CD4-positive, alpha-beta T cell treated with Interleukin-12 subunit alpha and Interleukin-12 subunit beta, for 1 hour (primary cell): ENCODE measurements at regions not wholly inside any gene's neighbourhood (a gene's known extent, or its start where the extent isn't known, plus 50 kb on each side); places are given as distances from the start of the nearest gene placed in this dataset.
"Not testable (repeated sequence)": the region's sequence is repeated elsewhere in the genome, so short reads cannot be mapped to it uniquely, and the experiment has no call there.

Source experiments
- DNase-seq: peaks from one replicate; pipeline ENCODE4 v3.0.0-alpha.2; 2020

DNA sequence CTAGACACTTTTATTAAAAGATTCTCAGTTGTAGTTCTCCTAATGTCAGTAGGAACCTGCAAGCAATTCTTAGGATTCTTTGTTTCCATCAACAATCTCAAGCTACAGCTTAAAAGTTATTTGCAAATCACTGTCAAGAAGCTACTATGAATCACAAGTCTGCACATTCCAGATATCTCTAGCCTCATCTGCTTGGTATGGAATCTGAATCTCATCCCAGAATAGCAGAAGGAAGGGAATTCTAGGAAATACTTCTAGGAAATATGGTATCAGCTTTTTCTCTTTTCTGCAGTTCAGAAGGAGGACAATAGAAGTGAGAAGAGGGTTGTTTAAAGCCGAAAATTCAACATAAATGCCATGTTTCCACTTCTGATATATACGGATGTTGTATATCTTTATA lies 792.2 kb upstream of the CDH9 start:
- DNase-seq: no peak

DNA sequence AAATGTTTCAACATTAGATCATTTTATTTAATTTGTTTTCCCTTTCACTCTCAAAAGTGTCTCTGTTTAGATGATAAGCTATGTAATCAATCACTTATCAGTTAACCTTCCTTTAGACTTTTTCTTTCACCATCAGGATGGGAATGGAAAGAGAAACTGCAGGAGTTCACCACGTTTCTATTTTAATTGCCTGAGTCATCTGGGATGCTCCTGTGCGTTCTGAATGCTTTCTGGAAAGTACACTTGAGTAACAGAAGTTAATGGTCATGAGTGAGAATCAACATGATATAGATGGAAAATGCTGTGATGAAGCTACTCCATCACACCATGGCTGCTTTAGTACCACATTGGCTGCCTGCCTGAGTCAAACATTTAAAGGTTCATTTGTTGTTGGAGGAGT lies 783.3 kb upstream of the CDH9 start:
- no peak for DNase-seq

DNA sequence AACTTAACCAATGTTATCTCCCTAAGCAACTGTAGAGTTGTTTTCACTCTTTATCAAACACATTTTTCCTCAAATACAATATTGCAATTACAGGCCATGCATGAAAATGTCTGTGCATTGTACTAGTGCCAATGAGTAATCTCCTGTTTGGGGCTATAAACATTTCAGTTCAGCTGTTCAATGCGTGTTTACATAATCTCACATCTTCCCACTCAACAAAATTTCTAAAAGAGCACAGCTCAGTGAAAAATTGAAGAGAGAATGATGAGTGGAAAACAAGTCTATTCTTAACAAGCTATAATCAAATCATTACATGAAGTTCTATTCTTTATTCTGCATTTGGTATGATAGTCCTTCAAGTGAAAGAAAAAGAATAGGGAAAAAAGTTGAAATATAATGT lies 780.5 kb upstream of the CDH9 start:
- DNase-seq: no peak

DNA sequence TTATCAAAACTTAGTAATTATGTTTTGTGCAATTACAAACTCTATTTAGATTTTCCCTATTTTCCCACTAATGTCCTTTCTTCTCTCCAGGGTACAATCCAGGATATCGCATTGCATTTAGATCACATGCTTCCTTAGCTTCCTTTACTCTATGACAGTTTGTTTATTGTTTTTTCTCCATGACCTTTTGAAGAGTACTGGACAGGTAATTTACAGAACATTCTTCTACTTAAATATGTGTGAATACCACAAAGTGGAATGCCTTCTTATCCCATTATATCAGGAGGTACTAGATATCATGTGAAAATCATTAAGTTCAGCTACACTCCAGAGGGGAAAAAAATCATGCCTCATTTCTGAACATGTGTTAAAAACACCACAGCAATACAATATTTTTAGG lies 776.6 kb upstream of the CDH9 start:
- no peak for DNase-seq

DNA sequence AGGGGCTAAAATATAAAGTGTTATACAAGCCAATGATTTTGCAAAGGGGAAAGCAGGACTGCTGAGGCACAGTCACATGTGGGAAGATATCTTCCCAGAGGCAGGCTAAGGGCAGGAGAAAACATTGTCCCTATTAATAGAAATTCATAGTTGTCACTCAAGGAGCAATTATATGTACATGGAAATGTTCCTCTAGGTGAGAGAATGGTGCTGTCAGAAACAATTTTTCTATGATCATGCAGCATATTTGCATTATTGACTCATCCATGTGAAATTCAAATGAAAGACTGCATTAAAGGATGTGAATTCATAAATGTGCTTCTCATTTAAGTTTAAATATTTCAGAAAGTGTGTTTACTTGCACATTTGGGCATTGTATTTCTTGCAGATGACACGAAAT lies 775.9 kb upstream of the CDH9 start:
- DNase-seq: no peak

DNA sequence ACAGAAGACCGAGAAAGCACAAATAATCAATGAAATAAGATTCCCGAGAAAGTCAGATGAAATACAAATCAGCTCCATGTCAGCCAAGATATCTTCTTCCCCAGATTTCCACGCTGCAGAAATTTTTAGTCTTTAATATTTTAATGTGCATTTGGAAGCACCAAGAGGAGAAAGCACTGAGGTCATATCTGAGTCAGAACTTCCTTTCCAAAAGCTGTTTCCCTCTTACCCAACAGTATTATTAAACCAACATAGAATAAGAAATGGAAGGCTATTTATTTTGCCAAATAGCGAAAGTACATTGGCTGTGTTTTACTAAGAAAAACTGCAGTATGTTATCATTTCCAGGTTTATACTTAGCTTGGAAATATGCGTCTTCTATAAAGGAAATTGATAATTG lies 772.1 kb upstream of the CDH9 start:
- DNase-seq: no peak

DNA sequence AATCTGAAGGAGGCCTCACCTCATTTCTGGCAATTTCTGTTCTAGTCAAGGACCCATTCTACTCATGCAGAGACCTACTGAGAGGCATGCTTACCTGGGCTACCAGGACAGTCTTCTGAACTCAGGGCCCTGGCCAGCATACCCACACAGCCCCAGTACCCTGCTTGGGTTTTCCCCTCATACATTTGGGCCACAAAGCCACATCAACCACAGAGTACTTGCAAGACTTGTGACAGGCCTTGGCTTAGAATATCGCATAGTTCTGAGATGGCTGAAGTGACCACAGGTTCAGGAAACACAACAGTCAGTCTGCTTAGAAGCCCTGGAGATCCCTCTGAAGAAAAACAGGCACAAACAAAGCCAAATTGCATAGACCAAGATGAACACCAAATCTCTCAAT lies 758.8 kb upstream of the CDH9 start:
- no peak for DNase-seq

DNA sequence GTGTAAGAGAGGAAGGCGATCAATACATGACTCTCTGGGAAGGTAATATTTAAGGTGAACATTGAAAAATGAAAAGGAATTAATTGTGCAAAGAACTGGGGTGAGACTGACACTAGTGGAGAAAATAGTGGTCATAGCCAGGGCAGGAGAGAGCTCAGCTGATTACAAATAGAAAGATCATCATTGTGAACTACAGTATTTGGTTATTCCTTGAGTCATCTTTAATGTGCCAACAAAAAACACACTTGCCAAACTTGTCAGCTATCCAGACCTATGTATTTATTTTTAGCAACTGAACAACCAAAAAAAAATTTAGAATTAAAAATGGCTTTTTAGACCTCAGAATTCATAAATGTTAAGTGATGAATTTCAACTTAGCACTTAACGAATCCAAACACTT lies 749.8 kb upstream of the CDH9 start:
- DNase-seq: no peak

DNA sequence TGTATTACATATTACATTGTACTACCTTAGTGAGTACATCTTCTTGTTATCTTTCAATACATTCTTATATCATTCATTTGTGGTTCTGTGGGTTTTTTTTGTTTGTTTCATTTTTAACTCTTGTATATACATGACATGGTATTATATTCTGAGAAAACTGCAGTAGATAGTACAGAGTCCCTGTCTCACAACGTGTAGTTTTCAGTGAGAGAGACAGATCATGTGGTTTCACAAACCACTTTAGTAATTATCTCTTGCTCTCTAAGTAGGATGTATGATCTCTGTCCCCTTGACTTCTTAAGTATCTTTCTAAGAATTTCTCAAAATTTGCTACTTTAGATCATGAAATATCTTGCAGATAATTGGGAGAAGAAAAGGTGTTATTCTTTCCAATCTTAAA lies 745.9 kb upstream of the CDH9 start:
- DNase-seq: no peak

DNA sequence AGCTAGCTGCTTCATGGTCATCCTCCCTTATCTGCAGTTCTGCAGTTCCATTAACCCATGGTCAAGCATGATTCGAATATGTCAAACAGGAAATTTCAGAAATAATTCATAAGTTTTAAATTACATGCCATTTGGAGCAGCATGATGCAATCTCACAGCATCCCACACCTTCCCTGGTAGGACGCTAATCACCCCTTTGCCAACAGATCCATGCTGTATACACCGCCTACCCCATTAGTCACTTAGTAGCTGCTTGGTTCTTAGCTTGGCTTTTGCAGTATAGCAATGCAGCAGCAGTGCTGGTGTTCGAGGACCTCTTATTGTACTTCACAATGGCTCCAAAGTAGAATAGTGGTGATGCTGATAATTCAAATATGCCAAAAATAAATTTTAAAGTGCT lies 739.7 kb upstream of the CDH9 start:
- DNase-seq: no peak

DNA sequence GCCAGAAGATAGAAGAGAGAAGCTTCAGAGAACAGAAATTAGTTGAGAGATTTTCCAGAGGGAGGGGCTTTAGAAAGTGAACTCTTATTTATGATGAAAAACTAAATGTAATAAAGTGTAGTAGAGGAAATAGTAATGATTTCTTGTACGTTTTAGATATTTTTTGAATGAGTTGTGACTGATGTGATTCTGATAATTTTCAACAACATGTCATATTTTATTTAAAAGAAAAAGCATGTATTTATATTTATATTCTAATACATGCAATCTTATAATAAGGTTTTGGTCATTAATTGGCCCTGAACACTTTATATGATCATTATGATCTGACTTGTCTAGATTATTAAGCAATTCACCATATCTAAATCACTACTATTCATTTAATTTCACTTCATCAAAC lies 735.2 kb upstream of the CDH9 start:
- no peak for DNase-seq

DNA sequence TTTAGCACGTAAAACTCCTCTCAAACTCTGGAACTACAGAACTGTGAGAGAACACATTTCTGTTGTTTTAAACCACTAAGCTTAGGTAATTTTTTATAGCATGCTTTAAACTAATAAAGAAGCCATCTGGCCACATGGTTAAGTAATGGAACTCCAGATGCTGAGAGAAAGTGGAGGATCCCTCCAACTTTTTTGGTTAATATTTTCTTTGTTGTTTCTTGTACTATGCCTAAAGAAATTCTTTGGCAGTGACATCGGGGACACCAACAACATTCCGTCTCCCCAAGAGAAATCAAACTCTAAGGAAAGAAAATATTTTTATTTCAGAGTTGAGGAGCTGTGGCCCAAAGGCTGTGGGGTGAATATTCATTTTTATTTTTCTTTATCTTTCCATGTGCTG lies 734.8 kb upstream of the CDH9 start:
- DNase-seq: no peak

DNA sequence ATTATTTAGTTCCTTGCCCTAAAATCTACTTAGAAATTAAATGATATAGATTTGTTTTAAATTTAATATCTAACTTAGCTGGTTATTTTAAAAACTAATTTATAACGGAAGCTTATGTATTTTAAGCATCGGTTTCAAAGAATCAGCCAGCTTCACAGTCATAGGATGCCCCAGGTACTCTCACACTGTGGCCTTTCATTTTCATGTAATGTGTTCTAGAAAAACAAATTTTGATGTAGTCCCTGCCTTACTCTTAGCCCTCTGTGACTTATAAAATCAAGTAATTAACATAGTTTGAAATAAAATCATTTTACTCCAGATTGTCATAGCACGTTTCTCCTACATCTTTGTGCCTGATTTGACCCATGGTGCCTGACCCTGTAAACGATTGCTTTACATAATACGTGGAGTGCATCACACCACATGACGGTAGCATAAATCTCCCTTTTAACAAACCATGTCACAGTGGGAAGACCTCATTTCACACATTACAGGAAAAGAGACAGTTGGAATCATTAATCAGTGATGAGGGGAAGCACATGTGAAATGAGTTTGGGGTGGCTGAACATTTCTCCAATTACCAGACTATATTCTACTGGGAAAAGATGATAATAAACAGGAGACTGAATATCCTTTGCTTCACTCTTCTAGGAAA lies 731.5 kb upstream of the CDH9 start:
- DNase-seq: no peak

DNA sequence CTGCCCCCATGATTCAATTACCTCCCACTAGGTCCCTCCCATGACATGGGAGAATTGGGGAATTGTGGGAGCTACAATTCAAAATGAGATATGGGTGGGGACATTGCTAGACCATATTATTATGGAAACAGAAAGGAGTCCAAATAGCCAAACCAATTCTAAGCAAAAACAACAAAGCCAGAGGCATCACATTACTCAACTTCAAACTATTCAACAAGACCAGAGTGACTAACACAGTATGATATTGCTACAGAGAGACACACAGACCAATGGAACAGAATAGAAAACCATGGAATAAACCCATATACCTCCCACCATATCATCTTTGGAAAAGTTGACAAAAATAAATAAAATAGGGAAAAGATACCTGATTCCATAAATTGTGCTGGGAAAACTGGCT lies 710.5 kb upstream of the CDH9 start:
- DNase-seq: no peak

DNA sequence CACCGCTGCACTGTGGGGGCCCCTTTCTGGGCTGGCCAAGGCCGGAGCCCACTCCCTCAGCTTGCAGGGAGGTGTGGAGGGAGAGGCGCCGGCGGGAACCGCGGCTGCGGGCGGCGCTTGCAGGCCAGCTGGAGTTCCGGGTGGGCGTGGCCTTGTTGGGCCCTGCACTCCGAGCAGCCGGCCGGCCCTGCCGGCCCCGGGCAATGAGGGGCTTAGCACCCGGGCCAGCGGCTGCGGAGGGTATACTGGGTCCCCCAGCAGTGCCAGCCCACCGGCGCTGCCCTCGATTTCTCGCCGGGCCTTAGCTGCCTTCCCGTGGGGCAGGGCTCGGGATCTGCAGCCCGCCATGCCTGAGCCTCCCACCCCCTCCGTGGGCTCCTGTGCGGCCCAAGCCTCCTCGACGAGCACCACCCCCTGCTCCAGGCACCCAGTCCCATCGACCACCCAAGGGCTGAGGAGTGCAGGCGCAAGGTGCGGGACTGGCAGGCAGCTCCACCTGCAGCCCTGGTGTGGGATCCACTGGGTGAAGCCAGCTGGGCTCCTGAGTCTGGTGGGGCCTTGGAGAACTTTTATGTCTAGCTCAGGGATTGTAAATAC lies 705.1 kb upstream of the CDH9 start:
- not testable (repeated sequence) for DNase-seq

DNA sequence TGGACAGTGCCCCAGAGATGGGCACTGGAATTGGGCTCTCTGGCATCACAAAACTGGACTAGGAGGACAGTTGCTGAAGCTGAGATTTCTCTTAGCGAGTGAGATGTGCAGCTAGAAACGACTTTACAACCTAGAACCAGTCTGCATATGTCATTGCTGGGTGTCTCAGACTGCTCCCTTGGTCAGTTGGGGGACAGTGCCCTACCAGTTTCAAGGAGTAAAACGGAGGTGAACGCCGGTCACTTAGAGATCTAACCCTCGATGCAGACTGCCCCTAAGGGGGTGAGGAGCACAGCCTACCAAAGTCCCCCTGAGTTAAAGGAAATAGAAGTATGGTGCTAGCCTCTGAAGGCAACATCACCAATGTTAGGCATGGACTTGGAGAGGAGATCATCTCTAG lies 704.4 kb upstream of the CDH9 start:
- no peak for DNase-seq

DNA sequence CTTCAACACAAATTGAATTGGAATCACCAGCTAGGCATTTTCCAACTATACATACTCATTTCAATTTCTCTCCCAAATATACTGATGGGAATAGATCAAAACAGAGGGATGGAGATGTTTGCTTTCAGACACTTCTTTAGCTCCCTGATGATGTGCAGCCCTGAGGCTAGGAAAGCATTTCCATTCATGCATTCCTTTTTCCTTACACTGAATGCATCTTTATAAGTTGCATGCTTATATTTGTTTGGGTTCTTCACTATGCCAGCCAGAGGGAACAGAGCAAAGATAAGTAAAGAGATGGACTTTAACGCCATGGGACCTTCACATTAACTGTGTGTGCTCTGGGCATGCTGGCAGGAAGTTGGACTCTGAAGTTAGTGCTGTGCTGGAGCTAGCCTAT lies 696.5 kb upstream of the CDH9 start:
- DNase-seq: no peak

DNA sequence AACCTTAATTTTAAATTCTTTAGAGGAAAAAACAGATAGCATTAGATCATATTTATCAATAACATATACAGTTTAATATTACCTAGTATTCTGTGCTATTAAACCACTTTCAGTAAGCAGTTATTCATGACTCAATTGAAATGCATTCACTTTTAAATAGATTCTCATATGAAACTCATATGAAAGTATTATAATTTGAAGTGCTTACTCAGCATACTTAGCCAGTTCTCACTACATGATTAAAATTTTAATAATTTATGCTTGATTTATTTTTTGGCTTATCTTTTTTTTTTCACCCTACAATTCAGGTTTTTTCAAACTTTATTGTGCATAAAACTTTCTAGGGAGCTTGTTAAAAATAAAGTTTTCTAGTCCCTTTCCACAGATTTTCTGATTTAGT lies 694.9 kb upstream of the CDH9 start:
- DNase-seq: no peak

DNA sequence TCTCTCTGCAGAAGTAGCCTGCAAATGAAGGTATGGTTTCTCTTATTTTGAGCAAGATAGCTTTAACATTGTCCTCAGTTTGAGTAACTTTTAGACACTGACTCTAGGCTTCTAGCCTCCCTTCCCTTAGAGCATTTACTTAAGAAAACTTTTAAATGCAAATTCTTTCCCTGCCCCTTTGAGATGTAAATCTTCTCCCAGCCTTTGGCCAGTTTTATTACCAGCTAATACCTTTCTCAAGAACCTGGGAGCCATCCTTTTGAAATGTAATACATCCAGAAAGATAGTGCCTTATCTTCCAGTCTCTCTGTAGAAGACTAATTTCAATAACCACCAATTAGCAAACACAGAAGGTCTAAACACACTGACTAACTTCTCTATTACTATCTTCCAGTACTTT lies 688.9 kb upstream of the CDH9 start:
- DNase-seq: no peak

DNA sequence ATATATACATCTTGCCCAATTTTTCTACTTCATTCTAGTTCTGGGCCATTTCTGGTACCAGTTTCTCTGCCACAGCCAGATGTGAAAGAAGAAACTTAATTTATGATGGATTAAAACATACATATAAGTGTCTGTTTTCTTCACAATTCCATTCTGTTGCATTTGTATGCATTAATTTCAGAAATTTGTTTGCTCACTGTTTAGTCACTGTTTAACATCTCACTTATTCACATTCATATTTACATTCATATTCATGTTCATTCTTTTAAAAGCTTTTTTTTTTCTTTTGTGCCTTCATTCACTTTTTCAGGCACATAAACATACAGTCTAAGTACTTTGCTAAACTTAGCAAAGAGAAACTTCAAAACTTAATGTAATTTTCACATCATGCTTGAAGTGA lies 684.0 kb upstream of the CDH9 start:
- no peak for DNase-seq

DNA sequence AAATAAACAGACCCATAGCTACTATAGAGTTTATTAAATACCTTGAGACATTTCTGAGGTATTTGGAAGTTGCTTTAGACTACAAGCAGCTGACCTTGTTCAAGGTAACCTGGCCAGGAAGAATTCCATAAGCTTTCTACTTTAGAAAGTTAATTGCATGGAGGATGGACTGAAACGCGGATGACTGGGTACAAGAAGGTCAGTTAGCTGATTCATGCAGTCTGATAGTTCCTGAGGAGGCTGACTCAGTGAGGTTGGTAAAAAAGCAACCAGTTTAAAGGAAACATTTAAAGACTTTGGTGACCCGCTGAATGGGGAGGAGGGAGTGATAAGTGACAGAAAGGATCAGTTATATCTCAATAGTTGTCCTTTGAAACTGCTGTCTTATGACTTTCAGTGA lies 670.1 kb upstream of the CDH9 start:
- no peak for DNase-seq

DNA sequence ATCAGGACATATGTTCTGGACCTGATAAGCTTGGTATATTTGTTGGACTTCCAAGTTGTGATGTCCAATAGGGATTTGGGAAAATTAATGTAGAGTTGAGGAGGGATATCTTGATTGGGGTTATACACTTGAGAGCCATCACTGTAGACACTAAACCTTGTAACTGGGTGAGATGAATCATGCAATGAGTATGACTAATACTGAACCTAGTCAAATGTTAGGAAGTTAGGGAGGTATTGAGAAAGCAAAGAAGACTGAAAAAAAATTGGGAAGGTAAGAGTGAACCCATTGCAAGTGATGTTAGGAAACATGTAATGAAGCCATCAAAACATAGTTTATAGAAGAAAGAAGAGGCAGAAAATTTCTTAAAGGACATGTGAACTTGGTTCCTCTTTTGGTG lies 668.4 kb upstream of the CDH9 start:
- no peak for DNase-seq

DNA sequence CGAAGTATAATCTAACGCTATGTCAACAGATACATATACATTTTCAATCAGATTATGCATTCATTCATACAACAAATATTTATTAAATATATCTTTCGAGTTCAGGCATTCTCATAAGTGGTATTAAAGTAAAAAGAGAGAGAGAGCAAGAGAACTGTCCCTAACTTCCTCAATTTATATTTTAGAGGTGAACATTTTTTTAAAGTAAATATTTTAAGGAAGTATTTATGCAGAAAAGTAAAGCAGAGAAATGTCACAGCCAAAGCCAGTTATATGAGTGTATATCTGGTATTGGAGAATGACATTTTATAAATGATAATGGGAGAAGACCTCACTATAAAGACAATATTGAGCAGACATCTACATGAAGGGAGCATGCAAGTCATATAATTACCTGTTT lies 667.3 kb upstream of the CDH9 start:
- no peak for DNase-seq

DNA sequence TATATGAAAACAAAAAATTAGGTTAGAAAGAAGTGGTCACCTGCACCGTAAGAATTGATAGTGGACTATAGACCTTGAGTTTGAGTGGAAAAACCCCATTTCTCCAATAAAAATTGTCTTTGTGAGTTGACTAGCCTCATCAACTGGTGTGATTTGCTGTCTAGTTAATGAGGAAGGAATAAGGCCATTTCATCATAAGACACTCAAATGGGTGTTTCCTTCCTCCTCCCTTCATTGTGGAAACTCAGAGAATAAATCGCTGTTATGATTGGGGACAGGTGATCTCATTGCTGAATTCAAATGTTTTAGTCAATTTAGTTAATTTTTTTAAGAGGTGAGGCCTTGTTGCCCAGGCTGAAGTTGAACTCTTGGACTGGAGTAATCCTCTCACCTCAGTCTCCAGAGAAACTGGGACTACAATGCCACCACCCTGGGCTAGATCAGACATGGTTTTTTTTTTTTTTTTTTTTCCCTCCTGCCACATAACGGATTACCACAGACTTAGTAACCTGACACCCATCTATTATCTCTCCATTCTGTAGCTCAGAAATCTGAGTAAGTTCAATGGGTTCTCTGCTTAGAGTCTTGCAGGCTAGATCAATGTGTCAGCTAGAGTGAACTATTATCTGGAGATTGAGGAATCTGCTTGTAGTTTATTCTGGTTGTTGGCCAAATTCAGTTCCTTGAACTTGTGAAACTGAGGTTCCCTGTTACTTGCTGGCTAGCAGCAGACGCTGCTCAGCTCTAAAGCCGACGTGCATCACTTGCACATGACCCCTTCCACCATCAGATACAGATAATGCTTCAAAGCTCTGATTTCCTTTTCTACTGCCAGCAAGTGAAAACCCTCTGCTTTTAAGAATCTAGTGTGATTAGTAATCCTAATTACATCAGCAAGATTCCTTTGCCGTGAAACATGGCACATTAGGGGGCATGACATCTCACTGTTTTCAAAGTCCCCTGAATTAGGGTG lies 663.8 kb upstream of the CDH9 start:
- DNase-seq: no peak
